ENCODE measurements at regions not wholly inside any gene's neighbourhood (a gene's known extent, or its start where the extent isn't known, plus 50 kb on each side); places are given as distances from the start of the nearest gene placed in this dataset.

GRCh38 chr12:126903027-126903876 lies 1363.7 kb upstream of the TMEM132C start:
- DNase-seq (ENCODE audit: extremely low spot score), result peak; percentile 60
- H3K4me3 ChIP-seq, result no peak overlapping the region
- peaks cover 0 to 23% (median 0%) of the 10 kb centered on the region in 4 donors for H3K27me3 ChIP-seq
- TF ChIP-seq POLR2A (IDR thresholded peaks at IDR 0.05; ENCODE audit: low read depth) (no peak), CTCF (IDR thresholded peaks at IDR 0.05) (no peak), POLR2AphosphoS5 (IDR thresholded peaks at IDR 0.05) (no peak), EP300 (IDR thresholded peaks at IDR 0.05) (no peak)
- intact Hi-C loops (cut with DNase I), result no loop called here
- no peaks in the 10 kb centered on the region for H3K9me3 ChIP-seq
- no peaks in the 10 kb centered on the region for H3K36me3 ChIP-seq
- WGBS, result 72% methylated on average over 8 of the region's 9 CpGs
- no peak overlapping the region for H3K27ac ChIP-seq (replicated peaks in 1 of 4)
- no peaks in the 10 kb centered on the region for H3K4me1 ChIP-seq

GRCh38 chr12:126905752-126906151 lies 1361.2 kb upstream of the TMEM132C start:
- TF ChIP-seq POLR2A (IDR thresholded peaks at IDR 0.05; ENCODE audit: low read depth), result no peak
- no peak for TF ChIP-seq POLR2AphosphoS5 (IDR thresholded peaks at IDR 0.05)
- no peak for TF ChIP-seq CTCF (IDR thresholded peaks at IDR 0.05)
- TF ChIP-seq EP300 (IDR thresholded peaks at IDR 0.05), result no peak
- Histone ChIP-seq H3K27me3 (peaks cover 0 to 11% (median 0%) of the 10 kb centered on the region in 4 donors), H3K4me1 (no peaks in the 10 kb centered on the region), H3K9me3 (no peaks in the 10 kb centered on the region), H3K4me3 (no peak overlapping the region), H3K27ac (replicated peaks in 1 of 4) (no peak overlapping the region), H3K36me3 (no peaks in the 10 kb centered on the region)
- DNase-seq (ENCODE audit: extremely low spot score), result no peak
- WGBS, result 92% methylated on average over 2 of the region's 2 CpGs
- intact Hi-C loops (cut with DNase I), result no loop called here

GRCh38 chr12:126907900-126908764 lies 1358.8 kb upstream of the TMEM132C start:
- intact Hi-C loops (cut with DNase I), result no loop called here
- H3K4me3 ChIP-seq, result no peak overlapping the region
- H3K27ac ChIP-seq (replicated peaks in 1 of 4), result no peak overlapping the region
- DNase-seq (ENCODE audit: extremely low spot score), result no peak
- no peaks in the 10 kb centered on the region for H3K4me1 ChIP-seq
- peaks cover 0 to 6% (median 0%) of the 10 kb centered on the region in 4 donors for H3K27me3 ChIP-seq
- no peak for TF ChIP-seq POLR2AphosphoS5 (IDR thresholded peaks at IDR 0.05)
- no peaks in the 10 kb centered on the region for H3K9me3 ChIP-seq
- 77% methylated on average over 6 of the region's 6 CpGs for WGBS
- H3K36me3 ChIP-seq, result no peaks in the 10 kb centered on the region

GRCh38 chr12:126908765-126909142 lies 1358.2 kb upstream of the TMEM132C start:
- WGBS, result 74% methylated on average over 3 of the region's 3 CpGs
- no peak for TF ChIP-seq EP300 (IDR thresholded peaks at IDR 0.05)
- no peak for TF ChIP-seq POLR2AphosphoS5 (IDR thresholded peaks at IDR 0.05)
- no peak for TF ChIP-seq POLR2A (IDR thresholded peaks at IDR 0.05; ENCODE audit: low read depth)
- TF ChIP-seq CTCF (IDR thresholded peaks at IDR 0.05), result no peak
- H3K27me3 ChIP-seq, result peaks cover 0 to 6% (median 0%) of the 10 kb centered on the region in 4 donors
- H3K36me3 ChIP-seq, result no peaks in the 10 kb centered on the region
- H3K27ac ChIP-seq (replicated peaks in 1 of 4), result no peak overlapping the region
- intact Hi-C loops (cut with DNase I), result no loop called here
- DNase-seq (ENCODE audit: extremely low spot score), result no peak
- H3K4me3 ChIP-seq, result no peak overlapping the region
- H3K9me3 ChIP-seq, result no peaks in the 10 kb centered on the region
- no peaks in the 10 kb centered on the region for H3K4me1 ChIP-seq

GRCh38 chr12:126910570-126910969 lies 1356.4 kb upstream of the TMEM132C start:
- Histone ChIP-seq H3K36me3 (no peaks in the 10 kb centered on the region), H3K27me3 (no peaks in the 10 kb centered on the region), H3K4me3 (no peak overlapping the region), H3K9me3 (no peaks in the 10 kb centered on the region), H3K4me1 (no peaks in the 10 kb centered on the region), H3K27ac (replicated peaks in 1 of 4) (no peak overlapping the region)
- 50% methylated on average over 7 of the region's 7 CpGs for WGBS
- intact Hi-C loops (cut with DNase I), result no loop called here
- TF ChIP-seq EP300 (IDR thresholded peaks at IDR 0.05) (no peak), POLR2AphosphoS5 (IDR thresholded peaks at IDR 0.05) (no peak), CTCF (IDR thresholded peaks at IDR 0.05) (no peak), POLR2A (IDR thresholded peaks at IDR 0.05; ENCODE audit: low read depth) (no peak)
- DNase-seq (ENCODE audit: extremely low spot score), result peak; percentile 78
